ENCODE measurements at regions not wholly inside any gene's neighbourhood (a gene's known extent, or its start where the extent isn't known, plus 50 kb on each side); places are given as distances from the start of the nearest gene placed in this dataset.

- DNase-seq (ENCODE audit: low read depth, low spot score): no peak
- Histone ChIP-seq H3K27me3 (ENCODE audit: control insufficient read depth, insufficient read depth, low read length) (peaks cover 6% of the 10 kb centered on the region), H3K27ac (ENCODE audit: low read depth, low read length) (no peak overlapping the region), H3K4me3 (ENCODE audit: low read depth, low read length) (no peak overlapping the region), H3K9me3 (ENCODE audit: control insufficient read depth, insufficient read depth, low read length) (no peaks in the 10 kb centered on the region)
- POLR2A ChIA-PET: no interaction called here
- CTCF ChIA-PET: no interaction called here
- TF ChIP-seq CTCF (IDR thresholded peaks at IDR 0.05; ENCODE audit: low read depth, low read length): no peak
Measured at GRCh38 chr18:22765896-22766295, 167.2 kb upstream of the RBBP8 start.

- H3K27ac ChIP-seq (ENCODE audit: low read depth, low read length): no peak overlapping the region
- H3K27me3 ChIP-seq (ENCODE audit: control insufficient read depth, insufficient read depth, low read length): peaks cover 6% of the 10 kb centered on the region
- no peak overlapping the region for H3K4me3 ChIP-seq (ENCODE audit: low read depth, low read length)
- no peak for DNase-seq (ENCODE audit: low read depth, low spot score)
- CTCF ChIA-PET: no interaction called here
- POLR2A ChIA-PET: no interaction called here
- TF ChIP-seq CTCF (IDR thresholded peaks at IDR 0.05; ENCODE audit: low read depth, low read length): no peak
- no peaks in the 10 kb centered on the region for H3K9me3 ChIP-seq (ENCODE audit: control insufficient read depth, insufficient read depth, low read length)
Measured at GRCh38 chr18:22767653-22768052, 165.5 kb upstream of the RBBP8 start.

GRCh38 chr18:22773944-22774343, 159.2 kb upstream of the RBBP8 start:
- TF ChIP-seq CTCF (IDR thresholded peaks at IDR 0.05; ENCODE audit: low read depth, low read length): no peak
- H3K27me3 ChIP-seq (ENCODE audit: control insufficient read depth, insufficient read depth, low read length): peaks cover 8% of the 10 kb centered on the region
- CTCF ChIA-PET: interaction anchor here (1.9 kb wide), 1 partner anchor 25 kb away, joined by 8 read pairs; no protein-coding TSS in a partner anchor
- DNase-seq (ENCODE audit: low read depth, low spot score): no peak
- POLR2A ChIA-PET: no interaction called here
- H3K4me3 ChIP-seq (ENCODE audit: low read depth, low read length): no peak overlapping the region
- no peak overlapping the region for H3K27ac ChIP-seq (ENCODE audit: low read depth, low read length)
- H3K9me3 ChIP-seq (ENCODE audit: control insufficient read depth, insufficient read depth, low read length): no peaks in the 10 kb centered on the region

GRCh38 chr18:22778996-22779395, 154.1 kb upstream of the RBBP8 start:
- no peak for TF ChIP-seq CTCF (IDR thresholded peaks at IDR 0.05; ENCODE audit: low read depth, low read length)
- peaks cover 14% of the 10 kb centered on the region for H3K27me3 ChIP-seq (ENCODE audit: control insufficient read depth, insufficient read depth, low read length)
- ChIA-PET CTCF (no interaction called here), POLR2A (no interaction called here)
- H3K9me3 ChIP-seq (ENCODE audit: control insufficient read depth, insufficient read depth, low read length): no peaks in the 10 kb centered on the region
- no peak for DNase-seq (ENCODE audit: low read depth, low spot score)
- H3K27ac ChIP-seq (ENCODE audit: low read depth, low read length): no peak overlapping the region
- H3K4me3 ChIP-seq (ENCODE audit: low read depth, low read length): no peak overlapping the region

GRCh38 chr18:22783245-22783644, 149.9 kb upstream of the RBBP8 start:
- ChIA-PET CTCF (no interaction called here), POLR2A (no interaction called here)
- H3K9me3 ChIP-seq (ENCODE audit: control insufficient read depth, insufficient read depth, low read length): no peaks in the 10 kb centered on the region
- no peak overlapping the region for H3K4me3 ChIP-seq (ENCODE audit: low read depth, low read length)
- no peak for TF ChIP-seq CTCF (IDR thresholded peaks at IDR 0.05; ENCODE audit: low read depth, low read length)
- DNase-seq (ENCODE audit: low read depth, low spot score): no peak
- H3K27me3 ChIP-seq (ENCODE audit: control insufficient read depth, insufficient read depth, low read length): peaks cover 12% of the 10 kb centered on the region
- no peak overlapping the region for H3K27ac ChIP-seq (ENCODE audit: low read depth, low read length)

Measured in AG04450 (cell line).